ENCODE measurements at regions not wholly inside any gene's neighbourhood (a gene's known extent, or its start where the extent isn't known, plus 50 kb on each side); places are given as distances from the start of the nearest gene placed in this dataset.

DNA sequence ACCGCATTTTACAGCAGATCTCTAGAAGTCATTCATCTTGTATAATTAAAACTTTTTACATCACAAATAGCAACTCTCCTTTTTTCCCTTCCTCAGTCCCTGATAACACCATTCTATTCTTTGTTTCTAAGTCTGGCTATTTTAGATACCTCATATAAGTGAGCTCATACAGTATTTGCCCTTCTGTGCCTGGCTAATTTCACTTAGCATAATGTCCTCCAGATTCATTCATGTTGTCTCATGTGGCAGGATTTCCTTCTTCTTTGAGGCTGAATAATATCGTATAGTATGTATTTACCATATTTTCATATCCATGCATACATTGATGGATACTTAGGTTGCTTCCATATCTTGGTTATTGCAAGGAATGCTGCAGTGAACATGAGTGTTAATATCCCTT is 362.0 kb downstream of the RFC3 start:
- TF ChIP-seq, protein P1, sequence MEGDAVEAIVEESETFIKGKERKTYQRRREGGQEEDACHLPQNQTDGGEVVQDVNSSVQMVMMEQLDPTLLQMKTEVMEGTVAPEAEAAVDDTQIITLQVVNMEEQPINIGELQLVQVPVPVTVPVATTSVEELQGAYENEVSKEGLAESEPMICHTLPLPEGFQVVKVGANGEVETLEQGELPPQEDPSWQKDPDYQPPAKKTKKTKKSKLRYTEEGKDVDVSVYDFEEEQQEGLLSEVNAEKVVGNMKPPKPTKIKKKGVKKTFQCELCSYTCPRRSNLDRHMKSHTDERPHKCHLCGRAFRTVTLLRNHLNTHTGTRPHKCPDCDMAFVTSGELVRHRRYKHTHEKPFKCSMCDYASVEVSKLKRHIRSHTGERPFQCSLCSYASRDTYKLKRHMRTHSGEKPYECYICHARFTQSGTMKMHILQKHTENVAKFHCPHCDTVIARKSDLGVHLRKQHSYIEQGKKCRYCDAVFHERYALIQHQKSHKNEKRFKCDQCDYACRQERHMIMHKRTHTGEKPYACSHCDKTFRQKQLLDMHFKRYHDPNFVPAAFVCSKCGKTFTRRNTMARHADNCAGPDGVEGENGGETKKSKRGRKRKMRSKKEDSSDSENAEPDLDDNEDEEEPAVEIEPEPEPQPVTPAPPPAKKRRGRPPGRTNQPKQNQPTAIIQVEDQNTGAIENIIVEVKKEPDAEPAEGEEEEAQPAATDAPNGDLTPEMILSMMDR (IDR thresholded peaks at IDR 0.05), result no peak
- no peak for TF ChIP-seq POLR2A (IDR thresholded peaks at IDR 0.05)

Measured in testis (tissue), 2 donors.